CD14-positive monocyte (primary cell): ENCODE measurements at regions not wholly inside any gene's neighbourhood (a gene's known extent, or its start where the extent isn't known, plus 50 kb on each side); places are given as distances from the start of the nearest gene placed in this dataset.

Source experiments
- DNase-seq, 3 donors: peaks; one replicate each; pipeline ENCODE4 v3.0.0-alpha.2; 2011 to 2022
- H2AFZ ChIP-seq: 2 replicates; pipeline ENCODE4 v1.6.0; 2012; ENCODE audit warnings: mild to moderate bottlenecking, low read depth, low read length, inconsistent platforms; ENCODE audit not compliant: insufficient read depth, poor library complexity, severe bottlenecking
- H3K27ac ChIP-seq, 2 donors: 1 replicate in 1 of 2; 2 replicates in 1 of 2; pipeline ENCODE4 v1.5.1; 2012 to 2013; ENCODE audit warnings: low read length in 2 of 2, control low read depth in 1 of 2, inconsistent platforms in 1 of 2, low read depth in 1 of 2, mild to moderate bottlenecking in 1 of 2
- H3K27me3 ChIP-seq, 2 donors: one replicate each; pipeline versions ENCODE4 v1.6.0 to v1.6.1; 2011 to 2013; ENCODE audit warnings: low read length in 2 of 2; ENCODE audit not compliant: control insufficient read depth in 2 of 2, insufficient read depth in 2 of 2
- H3K36me3 ChIP-seq, 2 donors: replicated peaks in 1 of 2; 1 replicate in 1 of 2; 2 replicates in 1 of 2; pipeline versions ENCODE4 v1.5.1 to v1.6.1; 2012 to 2013; ENCODE audit warnings: low read length in 2 of 2, control low read depth in 1 of 2, inconsistent platforms in 1 of 2, mild to moderate bottlenecking in 1 of 2; ENCODE audit not compliant: insufficient read depth in 2 of 2, control insufficient read depth in 1 of 2
- H3K4me1 ChIP-seq, 2 donors: 1 replicate in 1 of 2; 2 replicates in 1 of 2; pipeline versions ENCODE4 v1.5.1 to v1.6.1; 2012 to 2013; ENCODE audit warnings: low read length in 2 of 2, control low read depth in 1 of 2, inconsistent platforms in 1 of 2, mild to moderate bottlenecking in 1 of 2, moderate library complexity in 1 of 2; ENCODE audit not compliant: insufficient read depth in 2 of 2, control insufficient read depth in 1 of 2
- H3K4me2 ChIP-seq: replicated peaks from 2 replicates; pipeline ENCODE3; 2012; ENCODE audit warnings: low read length, moderate library complexity, mild to moderate bottlenecking; ENCODE audit not compliant: poor library complexity, severe bottlenecking; ENCODE audit errors: extremely low read depth
- H3K4me3 ChIP-seq, 3 experiments: fragments of 200-600 bp in 1 of 3; sonication (generic) in 1 of 3; replicated peaks in 1 of 3; 1 replicate in 2 of 3; 2 replicates in 1 of 3; pipeline ENCODE4 v1.5.1; 2011 to 2013; ENCODE audit warnings: low read length in 3 of 3, mild to moderate bottlenecking in 3 of 3, control low read depth in 2 of 3, low read depth in 2 of 3, inconsistent platforms in 1 of 3, moderate library complexity in 1 of 3
- H3K79me2 ChIP-seq: 2 replicates; pipeline ENCODE4 v1.6.0; 2012; ENCODE audit warnings: mild to moderate bottlenecking, control low read depth, inconsistent platforms, low read length, moderate library complexity; ENCODE audit not compliant: insufficient read depth
- H3K9ac ChIP-seq: 2 replicates; pipeline ENCODE4 v1.6.0; 2017; ENCODE audit warnings: low read length, mild to moderate bottlenecking; ENCODE audit not compliant: insufficient read depth, poor library complexity, severe bottlenecking
- H3K9me3 ChIP-seq, 2 donors: replicated peaks in 1 of 2; 1 replicate in 1 of 2; 2 replicates in 1 of 2; pipeline versions ENCODE4 v1.5.1 to v1.6.1; 2012 to 2013; ENCODE audit warnings: low read length in 2 of 2, control low read depth in 1 of 2; ENCODE audit not compliant: control insufficient read depth in 1 of 2, insufficient read depth in 1 of 2
- H4K20me1 ChIP-seq: 2 replicates; pipeline ENCODE4 v1.6.0; 2012; ENCODE audit warnings: mild to moderate bottlenecking, low read length, control low read depth, moderate library complexity; ENCODE audit not compliant: insufficient read depth
- H3K27ac Mint-ChIP-seq, 7 donors: one replicate each; pipeline ENCODE4 v1.8.0; 2020; ENCODE audit warnings: mild to moderate bottlenecking in 7 of 7, mixed read lengths in 7 of 7, moderate library complexity in 6 of 7, inconsistent platforms in 2 of 7
- H3K27me3 Mint-ChIP-seq, 3 donors: one replicate each; pipeline ENCODE4 v1.8.0; 2021 to 2022; ENCODE audit warnings: low read depth in 3 of 3, mild to moderate bottlenecking in 3 of 3, mixed read lengths in 3 of 3, moderate library complexity in 3 of 3, inconsistent platforms in 1 of 3
- H3K36me3 Mint-ChIP-seq, 2 donors: one replicate each; pipeline ENCODE4 v1.8.0; 2020; ENCODE audit warnings: mixed read lengths in 2 of 2, inconsistent platforms in 1 of 2, mild to moderate bottlenecking in 1 of 2
- H3K4me1 Mint-ChIP-seq: one replicate; pipeline ENCODE4 v1.8.0; 2020; ENCODE audit warnings: mild to moderate bottlenecking, mixed read lengths
- H3K4me3 Mint-ChIP-seq, 2 donors: one replicate each; pipeline ENCODE4 v1.8.0; 2020; ENCODE audit warnings: mild to moderate bottlenecking in 2 of 2, mixed read lengths in 2 of 2, moderate library complexity in 1 of 2
- H3K9me3 Mint-ChIP-seq, 7 donors: one replicate each; pipeline ENCODE4 v1.8.0; 2020 to 2022; ENCODE audit warnings: mixed read lengths in 7 of 7, mild to moderate bottlenecking in 6 of 7, moderate library complexity in 6 of 7, inconsistent platforms in 2 of 7
- CTCF ChIP-seq: fragments of 200-600 bp; IDR thresholded peaks from one replicate; pipeline ENCODE4 v1.8.0; 2022; ENCODE audit warnings: antibody characterized with exemption, mild to moderate bottlenecking
- WGBS: methylation state at CpG from one replicate; pipeline ENCODE4 v1.1.5; 2013; ENCODE audit warnings: missing lambda C conversion rate; ENCODE audit not compliant: insufficient coverage; 5-methylcytosine and 5-hydroxymethylcytosine counted together
- intact Hi-C, 2 donors: fragments of 100-400 bp; cut with micrococcal nuclease; formaldehyde crosslinking; loops; one replicate each; pipeline versions ENCODE4 v1.15.0 to v1.15.1; 2023

- intact Hi-C loops: no loop called here
- Histone ChIP-seq H3K4me2 (no peak overlapping the region), H3K4me1 (no peaks in the 10 kb centered on the region), H3K9me3 (no peaks in the 10 kb centered on the region), H3K4me3 (no peak overlapping the region), H2AFZ (no peak overlapping the region), H3K79me2 (no peaks in the 10 kb centered on the region), H3K9ac (no peak overlapping the region), H3K27ac (no peak overlapping the region), H4K20me1 (no peaks in the 10 kb centered on the region), H3K36me3 (no peaks in the 10 kb centered on the region), H3K27me3 (no peaks in the 10 kb centered on the region)
- no peak overlapping the region for H3K27ac Mint-ChIP-seq
- no peaks in the 10 kb centered on the region for H3K4me1 Mint-ChIP-seq
- no peak for TF ChIP-seq CTCF
- no peak overlapping the region for H3K4me3 Mint-ChIP-seq
- H3K9me3 Mint-ChIP-seq: peaks cover 0 to 2% (median 0%) of the 10 kb centered on the region in 7 donors
- no peaks in the 10 kb centered on the region for H3K27me3 Mint-ChIP-seq
- DNase-seq: no peak
- WGBS: 100% methylated on average over 1 of the region's 4 CpGs
- H3K36me3 Mint-ChIP-seq: no peaks in the 10 kb centered on the region
Observed at GRCh38 chr1:194280463-194280862, 1094.0 kb upstream of the B3GALT2 start.

- no peaks in the 10 kb centered on the region for H4K20me1 ChIP-seq
- Mint-ChIP-seq H3K9me3 (peaks cover 0 to 2% (median 0%) of the 10 kb centered on the region in 7 donors), H3K27me3 (no peaks in the 10 kb centered on the region), H3K4me3 (no peak overlapping the region), H3K36me3 (no peaks in the 10 kb centered on the region), H3K27ac (no peak overlapping the region), H3K4me1 (no peaks in the 10 kb centered on the region)
- H3K27ac ChIP-seq: no peak overlapping the region
- H3K79me2 ChIP-seq: no peaks in the 10 kb centered on the region
- no peaks in the 10 kb centered on the region for H3K27me3 ChIP-seq
- no peaks in the 10 kb centered on the region for H3K9me3 ChIP-seq
- WGBS: no CpG with 5 or more reads among the region's 3 CpGs
- DNase-seq: no peak
- no peak overlapping the region for H2AFZ ChIP-seq
- no peak overlapping the region for H3K9ac ChIP-seq
- no peak overlapping the region for H3K4me2 ChIP-seq
- H3K36me3 ChIP-seq: no peaks in the 10 kb centered on the region
- intact Hi-C loops: no loop called here
- no peak for TF ChIP-seq CTCF
- H3K4me1 ChIP-seq: no peaks in the 10 kb centered on the region
- H3K4me3 ChIP-seq: no peak overlapping the region
Observed at GRCh38 chr1:194279975-194280374, 1093.6 kb upstream of the B3GALT2 start.
